ENCODE measurements at regions not wholly inside any gene's neighbourhood (a gene's known extent, or its start where the extent isn't known, plus 50 kb on each side); places are given as distances from the start of the nearest gene placed in this dataset.

- DNase-seq = no peak
Measured at GRCh38 chr7:3234851-3235250, 66.2 kb upstream of the SDK1 start.

DNA sequence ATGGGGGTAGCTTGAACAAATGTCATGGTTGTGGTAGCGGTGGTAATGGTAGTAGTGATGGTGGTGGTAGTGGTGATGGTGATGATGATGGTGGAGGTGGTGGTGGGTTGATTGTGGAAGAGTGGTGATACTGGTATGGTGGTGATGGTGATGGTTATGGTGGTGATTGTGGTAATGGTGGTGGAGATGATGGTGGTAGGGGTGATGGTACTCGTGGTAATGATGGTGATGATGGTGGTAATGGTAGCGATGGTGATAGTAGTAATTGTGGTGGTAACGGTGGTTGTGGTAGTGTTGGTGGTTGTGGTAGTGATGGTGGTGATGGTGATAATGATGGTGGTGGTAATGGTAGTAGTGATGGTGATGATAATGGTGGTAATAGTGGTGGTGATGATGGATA, 65.7 kb upstream of the SDK1 start:
- no peak for DNase-seq

- no peak for DNase-seq
Measured at GRCh38 chr7:3236268-3236667, 64.8 kb upstream of the SDK1 start.

DNA sequence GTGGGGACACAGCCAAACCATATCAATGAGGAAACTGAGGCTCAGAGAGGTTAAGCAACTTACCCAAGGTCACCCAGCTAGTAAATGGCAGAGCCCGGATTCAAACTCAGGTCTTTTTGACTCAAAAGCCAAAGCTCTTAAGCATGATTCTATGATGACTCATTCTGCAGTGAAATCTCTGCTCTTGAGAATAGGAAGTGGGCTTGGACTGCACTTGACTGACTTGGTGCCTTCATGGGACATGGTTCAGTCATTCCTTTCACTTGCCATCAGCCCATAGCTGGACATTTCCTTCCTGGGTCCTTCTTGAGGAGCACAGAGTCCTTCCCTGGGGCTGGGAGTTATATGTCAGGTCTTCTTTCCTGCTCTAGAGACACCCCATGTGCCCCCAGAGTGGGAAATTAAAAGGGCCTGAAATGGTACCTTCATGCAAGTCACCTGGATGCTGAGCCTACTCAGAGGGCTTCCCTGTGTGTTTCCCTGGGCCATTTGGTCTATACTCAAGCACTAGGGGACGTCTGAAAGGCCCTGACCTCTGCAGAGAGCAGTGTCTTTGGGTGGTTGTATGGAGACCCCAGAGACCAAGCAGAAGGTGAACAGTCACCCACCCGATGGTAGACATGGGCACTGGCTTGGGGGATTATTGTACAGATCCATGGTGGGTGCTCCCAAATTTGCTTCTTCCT, 62.4 kb upstream of the SDK1 start:
- DNase-seq = no peak

DNA sequence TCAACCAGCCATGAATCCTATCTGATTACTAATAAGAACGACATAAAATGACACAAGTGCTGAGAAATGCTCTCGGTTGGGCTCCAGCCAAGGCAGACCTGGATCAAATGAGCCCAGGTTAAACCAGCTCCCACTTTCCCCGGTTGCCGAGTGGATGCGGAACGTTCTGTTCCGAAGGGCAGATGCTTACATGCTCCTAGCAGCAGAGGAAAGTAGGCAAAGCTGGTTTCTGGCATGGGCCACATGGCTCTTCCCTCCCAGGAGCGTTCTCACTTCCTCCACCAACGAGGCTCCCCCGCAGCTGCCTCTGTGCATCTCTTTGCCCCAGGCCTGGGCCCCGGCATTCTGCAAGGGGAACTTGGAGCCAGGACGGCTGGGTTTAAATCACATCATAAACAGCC, 61.8 kb upstream of the SDK1 start:
- no peak for DNase-seq

- no peak for DNase-seq
Measured at GRCh38 chr7:3240826-3241430, 60.1 kb upstream of the SDK1 start.

DNA sequence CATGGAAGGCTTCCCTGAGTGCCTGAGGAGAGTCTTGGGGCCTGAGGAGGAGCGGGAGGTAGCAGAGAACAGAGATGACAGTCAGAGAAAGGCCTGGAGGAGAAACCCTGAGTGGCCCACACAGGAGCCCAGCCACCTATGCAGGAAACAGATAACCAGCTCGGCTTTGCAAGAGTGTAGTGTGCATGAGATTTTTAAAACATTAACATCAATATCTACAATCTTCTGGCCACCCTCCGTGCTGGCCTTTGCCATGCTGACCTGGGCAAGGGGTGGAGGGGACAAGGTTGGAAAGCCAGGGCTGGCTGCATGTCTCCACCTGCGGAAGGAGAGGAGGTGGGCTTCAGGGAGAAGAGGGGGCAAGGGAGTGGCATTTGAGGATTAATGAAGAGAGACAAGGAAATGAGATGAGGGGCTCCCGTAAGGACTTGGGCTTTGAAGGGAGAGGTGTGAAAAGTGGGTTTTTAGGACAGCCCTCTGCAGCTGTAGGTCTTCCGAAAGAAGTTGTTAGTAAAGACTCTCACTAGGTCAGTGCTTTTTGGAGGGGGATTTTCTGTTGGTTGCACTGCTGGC, 59.3 kb upstream of the SDK1 start:
- no peak for DNase-seq

- DNase-seq = no peak
Measured at GRCh38 chr7:3242398-3242972, 58.6 kb upstream of the SDK1 start.

- DNase-seq = no peak
Measured at GRCh38 chr7:3243256-3243655, 57.8 kb upstream of the SDK1 start.

- DNase-seq = no peak
Measured at GRCh38 chr7:3243680-3244079, 57.4 kb upstream of the SDK1 start.

DNA sequence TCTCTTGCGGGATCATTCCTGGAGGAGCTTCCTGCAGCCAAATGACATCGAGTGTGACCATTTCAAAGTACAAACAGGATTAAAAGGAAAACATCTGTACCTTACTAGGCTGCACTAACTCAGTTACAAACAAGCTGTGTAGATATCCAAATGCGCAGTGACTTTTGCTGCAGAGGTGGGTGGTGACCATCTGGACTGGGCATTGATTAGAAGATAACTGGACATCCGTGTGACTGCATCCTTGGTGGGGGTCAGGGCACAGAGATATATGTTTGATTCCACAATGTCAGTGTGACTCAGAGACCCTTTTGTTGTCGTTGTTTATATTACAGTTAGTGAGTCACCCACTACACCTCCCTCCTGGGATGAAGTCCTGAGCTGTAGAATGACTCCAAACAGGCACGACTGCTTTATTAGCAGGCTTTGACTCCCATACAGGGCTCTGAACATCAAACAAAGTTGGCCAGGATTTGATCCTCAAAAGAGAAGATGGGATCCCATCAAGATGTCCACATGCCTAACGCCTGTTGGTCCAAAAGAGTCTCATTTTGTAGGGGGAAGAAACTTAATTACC, 56.7 kb upstream of the SDK1 start:
- no peak for DNase-seq

- no peak for DNase-seq
Measured at GRCh38 chr7:3245077-3245476, 56.0 kb upstream of the SDK1 start.

GRCh38 chr7:3245721-3246120, 55.3 kb upstream of the SDK1 start:
- DNase-seq = no peak

GRCh38 chr7:3246127-3246526, 54.9 kb upstream of the SDK1 start:
- DNase-seq = no peak

GRCh38 chr7:3246651-3247050, 54.4 kb upstream of the SDK1 start:
- no peak for DNase-seq

DNA sequence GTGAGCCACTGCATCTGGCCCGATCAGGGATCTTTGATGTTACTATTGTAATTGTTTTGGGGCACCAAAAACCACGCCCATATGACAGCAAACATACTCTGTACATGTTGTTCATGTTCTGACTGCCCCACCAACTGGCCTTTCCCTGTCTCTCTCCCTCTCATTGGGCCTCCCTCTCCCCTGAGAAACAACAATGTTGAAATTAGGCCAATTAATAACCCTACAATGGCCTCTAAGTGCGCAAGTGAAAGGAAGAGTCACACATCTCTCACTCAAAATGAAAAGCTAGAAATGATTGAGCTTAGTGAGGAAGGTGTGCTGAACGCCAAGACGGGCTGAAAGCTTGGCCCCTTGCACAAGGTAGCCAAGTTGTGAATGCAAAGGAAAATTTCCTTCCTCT, 50.3 kb upstream of the SDK1 start:
- no peak for DNase-seq

Measured in skin of body (tissue), 1 donor.